A673 (cell line): ENCODE measurements at regions not wholly inside any gene's neighbourhood (a gene's known extent, or its start where the extent isn't known, plus 50 kb on each side); places are given as distances from the start of the nearest gene placed in this dataset.

ENCODE experiments used
- BruUV-seq: library from RNA; stranded (reverse); fragments of 400-500 nt; replicated peaks from 2 replicates; lab custom pipeline; 2021; lab: Mats Ljungman, UMichigan
- CTCF ChIA-PET: fragments of 300-600 bp; sonication (Branson Sonifier 250); formaldehyde crosslinking; loops from one replicate; lab custom pipeline; 2022; ENCODE audit warnings: antibody characterized with exemption; lab: Charles Lee
- POLR2A ChIA-PET: fragments of 300-600 bp; sonication (Branson Sonifier 250); formaldehyde crosslinking; loops from one replicate; lab custom pipeline; 2022; ENCODE audit warnings: antibody characterized with exemption; ENCODE audit not compliant: low non-redundant PET; lab: Charles Lee
- DNase-seq: peaks from one replicate; pipeline ENCODE4 v3.0.0-alpha.2; 2015; ENCODE audit warnings: low spot score
- H3K27ac ChIP-seq: fragments of 200-600 bp; sonication (generic); 2 replicates; pipeline ENCODE4 v1.5.1; 2016; ENCODE audit warnings: mixed run types, low read depth, mild to moderate bottlenecking, mixed read lengths, antibody characterized with exemption, low read length; ENCODE audit not compliant: poor library complexity, severe bottlenecking
- H3K27me3 ChIP-seq: fragments of 200-600 bp; sonication (generic); replicated peaks from 2 replicates; pipeline ENCODE4 v1.6.1; 2017; ENCODE audit warnings: mixed run types, low read depth, mild to moderate bottlenecking, mixed read lengths, antibody characterized with exemption, low read length; ENCODE audit not compliant: insufficient read depth, poor library complexity
- H3K36me3 ChIP-seq: fragments of 200-600 bp; sonication (generic); 2 replicates; pipeline ENCODE4 v1.6.1; 2016; ENCODE audit warnings: mixed run types, mild to moderate bottlenecking, mixed read lengths, antibody characterized with exemption, low read length; ENCODE audit not compliant: insufficient read depth, poor library complexity, severe bottlenecking
- H3K4me1 ChIP-seq: fragments of 200-600 bp; sonication (generic); 2 replicates; pipeline ENCODE4 v1.6.1; 2017; ENCODE audit warnings: mixed run types, mild to moderate bottlenecking, mixed read lengths, antibody characterized with exemption, low read length; ENCODE audit not compliant: insufficient read depth, poor library complexity, severe bottlenecking
- H3K4me3 ChIP-seq: fragments of 200-600 bp; sonication (generic); 2 replicates; pipeline ENCODE4 v1.5.1; 2016; ENCODE audit warnings: low read depth, mixed run types, mild to moderate bottlenecking, mixed read lengths, low read length; ENCODE audit not compliant: poor library complexity, severe bottlenecking
- H3K9me3 ChIP-seq: fragments of 200-600 bp; sonication (generic); 2 replicates; pipeline ENCODE4 v1.6.1; 2016; ENCODE audit warnings: mixed run types, low read depth, mild to moderate bottlenecking, mixed read lengths, antibody characterized with exemption, low read length; ENCODE audit not compliant: poor library complexity, severe bottlenecking
- CTCF ChIP-seq: fragments of 300-800, 200-600 bp; sonication (generic); conservative IDR thresholded peaks from 2 replicates; pipeline ENCODE4 v1.5.1; 2017; ENCODE audit warnings: low read depth, mild to moderate bottlenecking, antibody characterized with exemption, low read length, moderate library complexity, mixed read lengths
- EZH2 ChIP-seq: fragments of 200-600 bp; sonication (generic); IDR thresholded peaks from 2 replicates; pipeline ENCODE4 v1.6.1; 2017; ENCODE audit warnings: borderline replicate concordance, low read depth, mild to moderate bottlenecking, mixed read lengths, antibody characterized with exemption, low read length; ENCODE audit not compliant: poor library complexity, severe bottlenecking
- intact Hi-C: fragments of 100-400 bp; cut with micrococcal nuclease; formaldehyde crosslinking; loops from one replicate; pipeline ENCODE4 v1.10.0; 2022; ENCODE audit not compliant: unreplicated experiment

- Histone ChIP-seq H3K9me3 (no peaks in the 10 kb centered on the region), H3K4me1 (no peaks in the 10 kb centered on the region), H3K27ac (no peak overlapping the region), H3K4me3 (no peak overlapping the region), H3K36me3 (no peaks in the 10 kb centered on the region), H3K27me3 (no peaks in the 10 kb centered on the region)
- BruUV-seq: no TSS peak
- TF ChIP-seq CTCF (no peak), EZH2 (no peak)
- ChIA-PET CTCF (no interaction called here), POLR2A (no interaction called here)
- no peak for DNase-seq
- intact Hi-C loops: no loop called here
Measured at GRCh38 chrX:16067886-16068515, 55.4 kb upstream of the GRPR start.

GRCh38 chrX:16063921-16064320, 59.4 kb upstream of the GRPR start:
- Histone ChIP-seq H3K4me1 (no peaks in the 10 kb centered on the region), H3K27me3 (no peaks in the 10 kb centered on the region), H3K4me3 (no peak overlapping the region), H3K27ac (no peak overlapping the region), H3K36me3 (no peaks in the 10 kb centered on the region), H3K9me3 (no peaks in the 10 kb centered on the region)
- CTCF ChIA-PET: no interaction called here
- no peak for DNase-seq
- TF ChIP-seq EZH2 (no peak), CTCF (no peak)
- intact Hi-C loops: no loop called here
- POLR2A ChIA-PET: no interaction called here
- BruUV-seq: no TSS peak

- ChIA-PET POLR2A (no interaction called here), CTCF (no interaction called here)
- H3K36me3 ChIP-seq: no peaks in the 10 kb centered on the region
- no TSS peak for BruUV-seq
- no peak overlapping the region for H3K4me3 ChIP-seq
- intact Hi-C loops: no loop called here
- no peak for DNase-seq
- no peak for TF ChIP-seq CTCF
- no peak for TF ChIP-seq EZH2
- no peaks in the 10 kb centered on the region for H3K27me3 ChIP-seq
- no peaks in the 10 kb centered on the region for H3K9me3 ChIP-seq
- no peaks in the 10 kb centered on the region for H3K4me1 ChIP-seq
- H3K27ac ChIP-seq: no peak overlapping the region
Measured at GRCh38 chrX:16063141-16063540, 60.2 kb upstream of the GRPR start.
